Activated CD4-positive, alpha-beta memory T cell treated with anti-CD3 and anti-CD28 coated beads for 36 hours (primary cell): ENCODE measurements at regions not wholly inside any gene's neighbourhood (a gene's known extent, or its start where the extent isn't known, plus 50 kb on each side); places are given as distances from the start of the nearest gene placed in this dataset.
"Not testable (repeated sequence)": the region's sequence is repeated elsewhere in the genome, so short reads cannot be mapped to it uniquely, and the experiment has no call there.

ENCODE experiments used
- CTCF ChIA-PET: fragments of 350-600 bp; sonication (Branson Sonifier 250); formaldehyde crosslinking; loops from one replicate; lab custom pipeline; 2021; ENCODE audit warnings: antibody characterized with exemption, inconsistent platforms; lab: Charles Lee
- POLR2A ChIA-PET: fragments of 350-600 bp; sonication (Branson Sonifier 250); formaldehyde crosslinking; loops from one replicate; lab custom pipeline; 2021; ENCODE audit warnings: antibody characterized with exemption; lab: Charles Lee
- DNase-seq: peaks from one replicate; pipeline ENCODE4 v3.0.0-alpha.2; 2020
- H3K27ac Mint-ChIP-seq: one replicate; pipeline ENCODE4 v1.8.0; 2021; ENCODE audit warnings: mixed read lengths
- H3K27me3 Mint-ChIP-seq: one replicate; pipeline ENCODE4 v1.8.0; 2021; ENCODE audit warnings: mixed read lengths
- H3K36me3 Mint-ChIP-seq: one replicate; pipeline ENCODE4 v1.8.0; 2021; ENCODE audit warnings: mixed read lengths
- H3K4me1 Mint-ChIP-seq: one replicate; pipeline ENCODE4 v1.8.0; 2021; ENCODE audit warnings: low read depth, mixed read lengths
- H3K4me3 Mint-ChIP-seq: one replicate; pipeline ENCODE4 v1.8.0; 2021; ENCODE audit warnings: mild to moderate bottlenecking, mixed read lengths
- H3K9me3 Mint-ChIP-seq: one replicate; pipeline ENCODE4 v1.8.0; 2021; ENCODE audit warnings: mixed read lengths
- intact Hi-C: fragments of 100-400 bp; cut with micrococcal nuclease; formaldehyde crosslinking; loops from one replicate; pipeline ENCODE4 v1.15.1; 2023

- Mint-ChIP-seq H3K4me3 (no peak overlapping the region), H3K36me3 (no peaks in the 10 kb centered on the region), H3K4me1 (no peaks in the 10 kb centered on the region), H3K27me3 (no peaks in the 10 kb centered on the region), H3K9me3 (no peaks in the 10 kb centered on the region), H3K27ac (no peak overlapping the region)
- POLR2A ChIA-PET: interaction anchor here (0.6 kb wide), 1 partner anchor 435 kb away, joined by 3 read pairs; no protein-coding TSS in a partner anchor
- no peak for DNase-seq
- intact Hi-C loops: no loop called here
- CTCF ChIA-PET: no interaction called here
These were observed 73.4 kb upstream of the EEA1 start for GRCh38 chr12:93002293-93003054.

DNA sequence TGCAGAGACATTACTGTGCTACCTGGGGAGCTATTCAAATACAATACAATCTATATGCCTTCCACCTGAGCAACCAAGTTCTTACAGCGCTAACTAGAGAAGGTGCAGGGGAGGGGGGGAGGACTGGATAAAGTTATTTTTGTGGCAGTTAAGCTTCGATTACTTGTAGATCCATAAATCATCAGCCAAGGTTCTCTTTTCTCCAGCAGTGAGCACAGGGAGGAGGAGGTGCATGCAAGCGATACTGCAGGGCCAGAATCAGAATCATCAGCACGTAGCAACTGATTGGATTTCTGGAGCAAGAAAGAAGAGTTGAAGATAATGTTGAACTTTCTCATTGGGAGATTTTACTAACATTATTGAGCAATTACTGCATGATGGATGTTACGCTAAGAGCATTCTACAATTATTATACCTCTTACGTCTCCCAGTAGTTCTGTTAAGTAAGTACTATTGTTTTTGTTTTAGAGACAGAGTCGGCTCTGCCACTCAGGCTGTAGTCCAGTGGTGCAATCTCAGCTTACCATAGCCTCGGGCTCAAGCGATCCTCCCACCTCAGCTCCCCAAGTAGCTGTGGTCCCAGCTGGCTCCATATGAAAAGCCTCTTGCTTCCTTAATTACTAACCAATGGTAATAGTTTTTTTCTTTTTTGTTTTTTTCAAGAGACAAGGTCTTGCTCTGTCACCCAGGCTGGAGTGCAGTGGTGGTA lies 74.6 kb upstream of the EEA1 start:
- H3K27ac Mint-ChIP-seq: no peak overlapping the region
- H3K27me3 Mint-ChIP-seq: no peaks in the 10 kb centered on the region
- peaks cover 7% of the 10 kb centered on the region for H3K4me1 Mint-ChIP-seq
- no peak for DNase-seq
- CTCF ChIA-PET: interaction anchor here (1.0 kb wide), 1 partner anchor 18 kb away, joined by 5 read pairs; no protein-coding TSS in a partner anchor
- POLR2A ChIA-PET: no interaction called here
- no peaks in the 10 kb centered on the region for H3K9me3 Mint-ChIP-seq
- no peak overlapping the region for H3K4me3 Mint-ChIP-seq
- no peaks in the 10 kb centered on the region for H3K36me3 Mint-ChIP-seq
- intact Hi-C loops: no loop called here

DNA sequence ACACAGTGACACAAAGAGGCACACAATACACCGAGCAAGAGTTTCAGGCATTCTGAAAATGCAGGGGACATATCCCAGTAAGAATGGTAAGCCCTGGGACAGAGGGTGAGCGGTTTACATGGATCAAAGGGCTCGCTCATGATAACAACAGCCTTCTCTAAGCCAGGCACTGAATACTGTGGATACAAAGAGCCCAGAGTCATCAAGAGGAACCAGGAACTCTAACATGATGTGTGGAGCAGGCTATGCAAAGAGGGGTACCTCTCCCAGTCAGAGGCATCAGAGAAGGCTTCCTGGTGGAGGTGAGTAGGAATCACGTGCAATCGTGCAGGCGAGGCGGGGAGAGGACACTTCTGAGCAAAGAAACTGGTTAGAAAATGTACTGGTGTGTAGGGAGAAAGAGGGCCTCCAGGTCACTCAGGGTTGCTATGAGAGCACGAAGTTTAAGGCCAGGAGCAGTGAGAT lies 76.9 kb upstream of the EEA1 start:
- ChIA-PET CTCF (interaction anchor here (1.0 to 1.7 kb wide), 4 partner anchors 18 to 414 kb away, joined by 3 to 8 read pairs (median 3); no protein-coding TSS in a partner anchor), POLR2A (no interaction called here)
- Mint-ChIP-seq H3K36me3 (no peaks in the 10 kb centered on the region), H3K4me1 (peaks cover 9% of the 10 kb centered on the region), H3K9me3 (no peaks in the 10 kb centered on the region), H3K4me3 (no peak overlapping the region), H3K27ac (no peak overlapping the region), H3K27me3 (peaks cover 1% of the 10 kb centered on the region)
- DNase-seq: no peak
- intact Hi-C loops: no loop called here

DNA sequence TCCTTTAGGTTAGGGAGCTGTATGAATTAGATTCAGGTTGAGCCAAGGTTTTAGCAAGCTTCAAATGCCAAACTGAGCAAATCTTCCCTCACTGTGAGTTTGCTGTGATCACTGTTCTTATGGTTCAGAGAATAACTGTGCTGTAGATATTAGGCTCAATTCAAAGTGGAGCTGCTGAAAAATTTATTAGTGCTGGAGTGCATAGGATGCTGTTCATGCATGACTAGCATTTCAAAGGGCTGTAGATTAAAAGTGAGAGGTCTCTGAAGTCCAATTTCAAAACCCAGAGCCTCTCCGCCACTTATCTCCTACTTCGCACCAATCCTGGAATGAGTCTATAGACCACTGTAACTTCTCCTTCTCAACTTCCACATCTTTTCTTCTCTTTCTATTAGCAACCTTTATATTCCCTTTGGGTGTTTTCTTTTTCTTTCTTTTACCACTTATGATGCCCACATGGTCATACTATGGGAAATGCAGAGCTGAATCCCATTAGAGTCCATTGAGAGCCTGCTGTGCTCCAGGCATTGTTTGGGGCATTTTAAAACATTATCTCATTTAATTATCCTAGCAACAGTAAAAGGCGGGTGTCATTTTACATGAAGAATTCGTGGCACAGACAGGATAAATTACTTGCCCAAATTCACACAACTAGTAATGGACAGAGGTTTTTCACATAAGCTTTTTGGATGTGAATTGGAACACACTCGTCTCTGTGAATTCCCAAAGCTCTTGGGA lies 77.5 kb upstream of the EEA1 start:
- CTCF ChIA-PET: interaction anchor here (2.0 kb wide), 1 partner anchor 19 kb away, joined by 12 read pairs; no protein-coding TSS in a partner anchor

GRCh38 chr12:93007544-93007943 lies 78.4 kb upstream of the EEA1 start:
- no peak overlapping the region for H3K27ac Mint-ChIP-seq
- H3K36me3 Mint-ChIP-seq: no peaks in the 10 kb centered on the region
- no peak overlapping the region for H3K4me3 Mint-ChIP-seq
- peaks cover 9% of the 10 kb centered on the region for H3K4me1 Mint-ChIP-seq
- intact Hi-C loops: no loop called here
- peaks cover 3% of the 10 kb centered on the region for H3K27me3 Mint-ChIP-seq
- ChIA-PET POLR2A (no interaction called here), CTCF (interaction anchor here (1.0 to 2.0 kb wide), 5 partner anchors 18 to 1095 kb away, joined by 3 to 12 read pairs (median 4); no protein-coding TSS in a partner anchor)
- H3K9me3 Mint-ChIP-seq: no peaks in the 10 kb centered on the region
- DNase-seq: no peak

More for the DNA sequence above, 77.5 kb upstream of the EEA1 start:
- intact Hi-C loops: no loop called here
- Mint-ChIP-seq H3K27me3 (peaks cover 1% of the 10 kb centered on the region), H3K4me1 (peaks cover 9% of the 10 kb centered on the region), H3K36me3 (no peaks in the 10 kb centered on the region), H3K27ac (no peak overlapping the region), H3K9me3 (no peaks in the 10 kb centered on the region), H3K4me3 (no peak overlapping the region)
- no peak for DNase-seq
- POLR2A ChIA-PET: no interaction called here

DNA sequence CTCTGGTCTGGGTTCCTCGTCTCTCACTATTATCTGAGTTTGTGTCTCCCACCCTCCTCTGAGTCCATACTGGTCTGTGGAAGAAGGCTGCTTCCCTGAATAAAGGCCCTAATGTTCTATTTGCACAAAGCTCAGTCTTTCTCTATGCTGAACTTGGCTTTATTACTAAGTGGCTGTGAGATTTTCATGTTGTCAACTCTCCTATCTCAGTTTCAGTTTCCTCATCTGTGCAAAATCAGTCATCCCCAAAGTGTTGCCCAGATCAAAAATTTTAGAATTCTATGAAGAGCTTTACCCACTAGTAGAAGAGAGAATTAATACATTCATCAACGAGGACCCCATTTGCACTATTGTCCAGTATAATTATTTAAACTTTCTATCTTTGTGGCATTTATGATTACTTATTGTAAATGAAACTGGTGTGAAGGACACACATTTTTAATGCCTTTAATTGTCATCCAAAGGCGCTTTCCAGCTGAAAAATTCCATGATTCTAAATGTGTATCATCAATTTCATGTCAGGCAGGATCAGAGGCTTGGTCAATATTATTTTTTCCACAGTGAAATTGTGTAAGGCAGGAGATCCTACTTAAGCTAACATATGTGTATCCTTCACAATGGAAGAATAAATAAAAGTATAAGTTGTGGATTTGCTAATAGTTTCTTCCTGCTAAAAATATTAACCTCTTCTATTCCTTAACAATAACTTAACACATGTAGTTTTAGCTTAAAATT lies 79.1 kb upstream of the EEA1 start:
- intact Hi-C loops: loop anchor here (1.0 kb wide), 1 partner anchor 18 kb away; no protein-coding TSS in a partner anchor
- peaks cover 9% of the 10 kb centered on the region for H3K4me1 Mint-ChIP-seq
- H3K27me3 Mint-ChIP-seq: peaks cover 3% of the 10 kb centered on the region
- no peak for DNase-seq
- POLR2A ChIA-PET: no interaction called here
- H3K4me3 Mint-ChIP-seq: no peak overlapping the region
- no peaks in the 10 kb centered on the region for H3K9me3 Mint-ChIP-seq
- H3K36me3 Mint-ChIP-seq: no peaks in the 10 kb centered on the region
- CTCF ChIA-PET: interaction anchor here (1.0 to 2.0 kb wide), 5 partner anchors 19 to 1094 kb away, joined by 3 to 12 read pairs (median 4); no protein-coding TSS in a partner anchor
- no peak overlapping the region for H3K27ac Mint-ChIP-seq

DNA sequence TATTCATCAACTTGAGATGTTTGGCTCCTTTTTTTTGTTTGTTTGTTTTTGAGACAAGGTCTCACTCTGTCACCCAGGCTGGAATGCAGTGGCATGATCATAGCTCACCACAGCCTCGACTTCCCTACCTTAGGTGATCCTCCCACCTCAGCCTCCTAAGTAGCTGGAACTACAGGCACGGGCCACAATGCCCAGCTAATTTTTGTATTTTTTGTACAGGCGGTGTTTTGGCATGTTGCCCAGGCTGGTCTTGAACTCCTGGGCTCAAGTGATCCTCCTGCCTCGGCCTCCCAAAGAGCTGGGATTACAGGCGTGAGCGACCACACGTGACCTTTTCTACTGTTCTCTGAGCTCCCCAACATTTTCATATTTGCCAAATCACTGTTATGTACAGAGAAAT lies 79.8 kb upstream of the EEA1 start:
- H3K36me3 Mint-ChIP-seq, H3K9me3 Mint-ChIP-seq, H3K27me3 Mint-ChIP-seq, POLR2A ChIA-PET, H3K4me3 Mint-ChIP-seq, DNase-seq, H3K4me1 Mint-ChIP-seq, H3K27ac Mint-ChIP-seq: not testable (repeated sequence)
- intact Hi-C loops: loop anchor here (1.0 kb wide), 1 partner anchor 19 kb away; no protein-coding TSS in a partner anchor
- CTCF ChIA-PET: interaction anchor here (1.1 to 2.8 kb wide), 3 partner anchors 21 to 90 kb away, joined by 3 to 14 read pairs (median 4); no protein-coding TSS in a partner anchor

- no peak overlapping the region for H3K27ac Mint-ChIP-seq
- intact Hi-C loops: no loop called here
- peaks cover 9% of the 10 kb centered on the region for H3K4me1 Mint-ChIP-seq
- ChIA-PET POLR2A (no interaction called here), CTCF (interaction anchor here (1.1 to 2.8 kb wide), 2 partner anchors 22 to 89 kb away, joined by 3 to 14 read pairs; no protein-coding TSS in a partner anchor)
- H3K9me3 Mint-ChIP-seq: no peaks in the 10 kb centered on the region
- no peak overlapping the region for H3K4me3 Mint-ChIP-seq
- peaks cover 3% of the 10 kb centered on the region for H3K27me3 Mint-ChIP-seq
- no peaks in the 10 kb centered on the region for H3K36me3 Mint-ChIP-seq
- no peak for DNase-seq
These were observed 80.4 kb upstream of the EEA1 start for GRCh38 chr12:93009533-93009932.

- intact Hi-C loops: no loop called here
- Mint-ChIP-seq H3K9me3 (no peaks in the 10 kb centered on the region), H3K36me3 (no peaks in the 10 kb centered on the region), H3K27ac (no peak overlapping the region), H3K4me3 (no peak overlapping the region), H3K27me3 (peaks cover 3% of the 10 kb centered on the region), H3K4me1 (peaks cover 9% of the 10 kb centered on the region)
- POLR2A ChIA-PET: no interaction called here
- DNase-seq: no peak
- CTCF ChIA-PET: interaction anchor here (0.6 to 2.8 kb wide), 2 partner anchors 21 to 23 kb away, joined by 3 to 14 read pairs; no protein-coding TSS in a partner anchor
These were observed 81.4 kb upstream of the EEA1 start for GRCh38 chr12:93010461-93010860.

DNA sequence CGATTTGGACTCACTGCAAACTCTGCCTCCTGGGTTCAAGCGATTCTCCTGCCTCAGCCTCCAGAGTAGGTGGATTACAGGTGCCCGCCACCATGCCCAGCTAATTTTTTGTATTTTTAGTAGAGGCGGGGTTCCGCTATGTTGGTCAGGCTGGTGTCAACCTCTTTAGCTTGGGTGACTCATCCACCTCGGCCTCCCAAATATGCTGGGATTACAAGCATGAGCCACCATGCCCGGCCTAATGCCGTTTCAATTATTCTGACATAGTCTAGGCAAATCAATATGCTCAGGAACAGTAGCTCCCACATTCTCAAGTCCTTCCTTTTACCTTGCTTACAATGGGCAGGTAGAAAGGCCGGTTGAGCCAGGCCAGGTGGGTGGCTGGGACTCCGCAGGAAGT lies 82.0 kb upstream of the EEA1 start:
- no peak overlapping the region for H3K27ac Mint-ChIP-seq
- no peaks in the 10 kb centered on the region for H3K9me3 Mint-ChIP-seq
- H3K27me3 Mint-ChIP-seq: peaks cover 3% of the 10 kb centered on the region
- no peak overlapping the region for H3K4me3 Mint-ChIP-seq
- intact Hi-C loops: no loop called here
- ChIA-PET CTCF (interaction anchor here (0.6 to 2.8 kb wide), 2 partner anchors 21 to 24 kb away, joined by 3 to 14 read pairs; no protein-coding TSS in a partner anchor), POLR2A (no interaction called here)
- DNase-seq: no peak
- H3K4me1 Mint-ChIP-seq: peaks cover 9% of the 10 kb centered on the region
- H3K36me3 Mint-ChIP-seq: no peaks in the 10 kb centered on the region
